GM18505 (cell line): ENCODE measurements at regions not wholly inside any gene's neighbourhood (a gene's known extent, or its start where the extent isn't known, plus 50 kb on each side); places are given as distances from the start of the nearest gene placed in this dataset.

ENCODE experiments used
- ATAC-seq: cut with Tn5 transposase; IDR thresholded peaks from one replicate; pipeline ENCODE4 v1.9.1; 2021; ENCODE audit not compliant: unreplicated experiment
- POLR2A ChIP-seq: IDR thresholded peaks from 4 replicates; pipeline ENCODE4 v1.6.1; 2011; ENCODE audit warnings: borderline replicate concordance; ENCODE audit not compliant: insufficient read depth, insufficient read length; ENCODE audit errors: extremely low read depth

GRCh38 chr15:31163769-31164572 is 62.4 kb upstream of the TRPM1 start:
- no peak for ATAC-seq
- no peak for TF ChIP-seq POLR2A

GRCh38 chr15:31164573-31164912 is 63.0 kb upstream of the TRPM1 start:
- TF ChIP-seq POLR2A: no peak
- no peak for ATAC-seq

- no peak for ATAC-seq
These were observed 68.0 kb upstream of the TRPM1 start for GRCh38 chr15:31169558-31169957.

GRCh38 chr15:31171731-31172130 is 70.2 kb upstream of the TRPM1 start:
- no peak for ATAC-seq
- TF ChIP-seq POLR2A: no peak

More at GRCh38 chr15:31169558-31169957, 68.0 kb upstream of the TRPM1 start:
- TF ChIP-seq POLR2A: no peak

- ATAC-seq: no peak
- TF ChIP-seq POLR2A: no peak
These were observed 71.1 kb upstream of the TRPM1 start for GRCh38 chr15:31172606-31173005.

- no peak for TF ChIP-seq POLR2A
- ATAC-seq: no peak
These were observed 72.4 kb upstream of the TRPM1 start for GRCh38 chr15:31173790-31174450.

GRCh38 chr15:31175484-31175883 is 74.0 kb upstream of the TRPM1 start:
- TF ChIP-seq POLR2A: no peak
- no peak for ATAC-seq

GRCh38 chr15:31177951-31178350 is 76.4 kb upstream of the TRPM1 start:
- no peak for TF ChIP-seq POLR2A
- no peak for ATAC-seq

- TF ChIP-seq POLR2A: no peak
- no peak for ATAC-seq
These were observed 77.2 kb upstream of the TRPM1 start for GRCh38 chr15:31178705-31179104.

GRCh38 chr15:31179693-31180092 is 78.2 kb upstream of the TRPM1 start:
- no peak for TF ChIP-seq POLR2A
- no peak for ATAC-seq

GRCh38 chr15:31193291-31193690 is 91.8 kb upstream of the TRPM1 start:
- no peak for ATAC-seq
- no peak for TF ChIP-seq POLR2A

- no peak for TF ChIP-seq POLR2A
- ATAC-seq: no peak
These were observed 94.3 kb upstream of the TRPM1 start for GRCh38 chr15:31195871-31196270.

- no peak for ATAC-seq
- no peak for TF ChIP-seq POLR2A
These were observed 96.2 kb upstream of the TRPM1 start for GRCh38 chr15:31197497-31198414.
